Kidney glomerular epithelial cell (primary cell): ENCODE measurements at regions not wholly inside any gene's neighbourhood (a gene's known extent, or its start where the extent isn't known, plus 50 kb on each side); places are given as distances from the start of the nearest gene placed in this dataset.
"Not testable (repeated sequence)": the region's sequence is repeated elsewhere in the genome, so short reads cannot be mapped to it uniquely, and the experiment has no call there.

Source experiments
- DNase-seq: peaks from one replicate; lab custom pipeline; 2025; lab: John Stamatoyannopoulos, UW

DNA sequence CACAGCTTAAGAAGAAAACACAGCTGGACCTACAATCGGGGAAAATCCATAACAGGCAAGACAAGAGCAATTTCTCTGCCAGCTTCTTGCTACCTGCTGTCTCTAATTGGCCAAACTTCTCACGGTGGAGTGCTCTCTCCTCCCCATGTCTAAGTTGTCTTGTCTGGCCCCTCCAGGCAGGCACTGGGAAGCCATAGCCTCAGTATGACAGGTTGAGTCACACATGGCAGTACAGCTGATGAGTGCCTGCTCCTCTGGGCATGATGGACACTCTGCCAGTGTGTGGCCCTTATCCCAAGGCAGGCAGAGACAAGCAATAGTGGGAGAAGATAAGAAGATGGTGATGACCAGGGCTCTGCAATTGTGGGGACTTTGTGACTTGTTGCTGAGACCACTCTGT, 551.8 kb downstream of the DIPK2A start:
- DNase-seq, result no peak

DNA sequence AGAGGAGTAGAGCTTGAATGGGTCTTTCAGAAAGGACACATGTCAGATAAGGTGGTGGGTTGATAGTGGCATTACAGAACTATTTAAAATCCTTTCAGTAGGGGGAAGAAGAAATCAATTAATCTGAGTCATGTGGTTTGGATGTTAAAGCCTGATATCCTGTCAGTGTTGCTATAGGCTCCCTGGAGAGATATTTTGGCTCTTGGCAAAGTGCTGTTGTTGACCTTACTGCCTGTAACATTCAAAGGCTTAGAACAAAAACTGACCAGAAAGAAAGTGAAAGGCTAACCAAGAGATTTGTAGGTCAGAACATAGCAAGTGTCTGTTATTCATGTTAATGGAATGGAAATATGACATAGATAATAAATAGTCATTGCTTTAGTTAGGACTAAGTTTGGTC, 552.9 kb downstream of the DIPK2A start:
- DNase-seq, result no peak

DNA sequence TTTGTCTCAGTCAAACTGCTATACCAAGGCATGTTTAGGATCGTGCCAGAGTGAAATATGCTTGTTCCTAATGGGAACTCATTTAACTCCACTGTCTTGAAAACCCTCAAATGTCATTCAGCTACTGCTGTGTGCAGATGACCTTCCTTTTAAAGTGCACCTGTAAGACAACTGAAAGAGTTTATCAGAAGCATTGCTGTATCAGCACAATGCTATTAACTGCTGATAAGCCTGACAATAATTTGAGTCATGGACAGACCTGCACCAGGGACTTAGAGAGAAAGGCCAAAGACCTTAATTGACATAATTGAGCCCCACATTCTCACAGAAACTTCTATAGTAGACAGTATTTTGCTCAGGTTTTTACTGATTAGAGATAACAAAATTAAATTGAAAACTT, 557.9 kb downstream of the DIPK2A start:
- no peak for DNase-seq

DNA sequence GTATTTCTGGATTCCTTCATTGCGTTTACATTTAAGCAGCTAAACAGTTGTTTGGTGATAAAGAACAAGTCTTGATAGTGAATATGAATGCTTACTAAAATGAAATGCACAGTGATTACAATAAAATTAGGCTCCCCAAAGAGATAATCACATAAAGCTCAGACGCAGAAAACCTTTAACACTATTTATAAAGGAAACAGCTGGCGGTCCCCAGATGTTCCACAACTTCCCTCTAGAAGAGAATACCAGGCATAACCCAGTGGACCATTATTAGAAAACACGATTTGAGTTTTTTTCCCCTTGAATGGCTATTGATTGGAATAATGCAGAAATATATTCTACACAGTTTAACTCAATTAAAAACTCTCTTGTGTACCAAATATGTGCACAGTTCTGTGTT, 573.2 kb downstream of the DIPK2A start:
- no peak for DNase-seq

DNA sequence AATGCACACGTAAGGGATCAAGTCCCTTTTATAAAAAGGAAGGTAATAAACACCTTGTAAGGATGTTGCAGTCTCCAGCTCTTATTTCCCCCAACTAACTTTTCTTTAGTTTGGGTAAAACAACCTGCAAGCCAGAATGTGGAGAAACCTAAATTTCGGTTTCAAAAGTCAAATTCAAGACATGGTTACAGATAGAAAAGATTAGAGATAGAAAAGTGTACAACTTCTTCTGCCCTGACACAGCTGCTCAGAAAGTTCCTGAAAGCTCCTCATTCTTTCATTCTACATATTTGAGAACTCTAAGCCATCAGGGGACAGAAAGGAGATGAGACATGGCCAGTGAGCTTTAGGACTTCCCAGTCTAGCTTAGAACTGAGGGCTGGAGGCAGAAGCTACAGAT, 574.9 kb downstream of the DIPK2A start:
- no peak for DNase-seq

DNA sequence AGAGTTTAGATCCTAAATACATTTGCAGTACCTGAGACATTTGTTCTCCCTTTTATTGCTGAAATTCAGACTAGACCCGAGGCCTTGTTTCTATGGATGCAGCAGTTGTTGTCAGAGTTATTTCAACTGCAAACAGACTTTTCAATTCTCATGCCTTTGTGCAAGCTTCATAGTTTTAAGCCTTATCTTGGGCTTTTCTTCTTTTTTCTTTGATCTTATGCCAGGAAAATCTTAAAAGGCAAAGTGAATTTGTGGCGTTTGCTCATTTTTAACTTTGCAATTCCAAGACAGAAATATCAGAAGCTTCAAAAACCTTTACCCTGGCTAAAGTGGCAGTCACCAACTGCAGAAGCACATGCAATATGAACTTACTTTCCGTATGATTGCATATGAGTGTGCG, 576.7 kb downstream of the DIPK2A start:
- no peak for DNase-seq

DNA sequence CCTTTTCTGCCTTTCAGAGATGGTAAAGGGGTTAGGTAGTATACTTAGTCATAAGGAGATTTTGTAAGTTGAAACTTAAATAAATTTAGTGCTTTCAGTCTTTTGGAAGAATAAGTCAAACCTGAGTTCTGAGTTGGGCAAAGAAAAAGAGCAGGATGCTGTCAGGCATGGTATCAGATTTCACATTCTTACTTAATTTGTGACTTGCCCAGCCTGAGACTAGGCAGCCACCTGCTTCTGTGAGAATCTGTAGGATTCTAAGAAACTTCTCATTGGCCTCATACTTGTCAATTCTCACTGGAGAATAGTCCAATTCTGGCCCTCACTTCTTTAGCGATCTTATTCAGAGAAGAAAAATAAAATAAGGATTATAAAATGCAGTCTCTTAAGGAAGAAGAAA, 577.5 kb downstream of the DIPK2A start:
- DNase-seq, result no peak

DNA sequence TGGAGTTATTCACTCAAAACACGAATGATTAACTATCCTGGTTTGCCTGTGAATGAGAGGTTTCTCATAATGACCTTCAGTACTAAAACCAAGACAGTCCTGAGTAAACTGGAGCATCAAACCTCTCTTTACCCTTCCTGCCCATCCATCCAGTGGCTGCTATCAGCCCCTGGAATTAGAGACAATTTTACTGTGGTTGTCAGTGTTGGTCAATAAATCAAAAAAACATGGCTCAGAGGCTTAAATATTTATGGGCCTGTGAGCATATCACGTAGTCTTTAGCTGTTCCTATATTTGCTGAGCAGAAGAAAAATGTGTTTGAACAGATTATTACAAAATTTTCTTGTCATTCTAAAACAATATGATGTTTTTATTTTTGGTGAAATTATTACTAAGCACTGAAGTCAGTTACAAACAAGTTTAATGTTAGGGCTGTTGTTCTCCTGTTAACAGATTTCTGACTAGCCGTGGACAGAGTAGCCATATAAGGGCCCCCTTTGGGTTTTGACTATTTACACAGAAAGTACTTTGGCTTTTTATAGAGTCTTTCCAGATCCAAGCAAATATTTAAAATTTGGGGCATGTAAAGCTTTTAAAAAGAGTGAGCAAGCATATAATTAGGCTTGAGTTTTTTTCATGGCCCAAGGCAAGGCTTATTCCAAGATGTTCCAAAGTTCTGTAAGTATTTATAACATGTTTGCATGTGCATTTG, 580.9 kb downstream of the DIPK2A start:
- no peak for DNase-seq

DNA sequence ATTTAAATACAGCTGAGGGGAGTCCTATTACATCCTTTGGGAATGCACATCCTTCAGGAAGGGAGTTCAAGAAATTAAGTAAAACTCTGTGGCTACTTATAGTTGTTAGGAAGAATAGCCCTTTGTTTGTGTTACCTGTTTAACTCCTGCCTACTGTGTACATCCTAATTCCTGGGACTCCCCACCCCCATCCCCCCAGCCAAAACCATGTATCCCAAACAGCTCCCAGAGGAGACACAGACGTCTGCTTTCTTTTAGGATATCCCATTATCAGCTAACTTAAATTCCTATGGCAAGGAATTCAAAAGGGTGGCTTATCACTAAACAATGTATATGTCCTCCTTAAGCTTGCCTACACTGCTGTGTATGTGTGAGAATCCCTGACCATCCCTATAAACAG, 581.7 kb downstream of the DIPK2A start:
- DNase-seq, result no peak

DNA sequence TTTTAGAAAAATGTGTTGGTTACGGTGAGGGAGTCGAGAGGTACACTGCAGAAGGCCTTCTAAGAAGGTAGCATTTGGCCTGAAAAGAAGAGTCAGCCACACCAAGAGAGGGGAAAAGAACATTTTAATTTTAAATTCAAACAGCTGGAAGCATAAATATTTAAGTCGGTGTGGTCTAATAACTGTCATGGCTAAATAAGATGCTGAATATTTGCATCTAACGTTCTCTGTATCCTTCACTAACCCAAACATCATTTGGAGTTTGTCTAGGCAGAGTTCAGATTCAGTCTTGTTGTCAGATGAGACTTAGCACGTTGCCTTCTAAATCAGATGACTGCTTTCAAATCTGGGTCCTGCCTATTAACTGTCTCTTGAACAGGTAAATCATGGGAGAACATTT, 583.3 kb downstream of the DIPK2A start:
- no peak for DNase-seq

DNA sequence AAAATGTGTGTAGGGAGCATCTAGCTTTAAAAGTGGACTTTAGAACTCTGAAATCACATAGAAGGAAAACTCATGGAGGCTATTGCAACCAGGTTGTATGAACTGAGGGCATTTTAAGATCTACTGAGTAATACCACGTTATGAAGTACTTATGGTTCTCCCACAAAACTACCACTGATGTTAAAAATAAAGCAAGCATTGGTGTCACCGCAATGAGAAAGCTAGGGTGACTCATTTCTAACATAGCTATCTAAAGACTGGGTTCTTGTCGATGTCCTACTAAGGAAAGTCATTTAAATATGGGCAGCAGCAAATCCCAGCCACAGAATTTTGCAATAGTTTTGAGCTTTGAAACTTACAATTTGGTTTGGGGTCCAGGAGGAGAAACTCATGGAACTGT, 584.8 kb downstream of the DIPK2A start:
- no peak for DNase-seq

DNA sequence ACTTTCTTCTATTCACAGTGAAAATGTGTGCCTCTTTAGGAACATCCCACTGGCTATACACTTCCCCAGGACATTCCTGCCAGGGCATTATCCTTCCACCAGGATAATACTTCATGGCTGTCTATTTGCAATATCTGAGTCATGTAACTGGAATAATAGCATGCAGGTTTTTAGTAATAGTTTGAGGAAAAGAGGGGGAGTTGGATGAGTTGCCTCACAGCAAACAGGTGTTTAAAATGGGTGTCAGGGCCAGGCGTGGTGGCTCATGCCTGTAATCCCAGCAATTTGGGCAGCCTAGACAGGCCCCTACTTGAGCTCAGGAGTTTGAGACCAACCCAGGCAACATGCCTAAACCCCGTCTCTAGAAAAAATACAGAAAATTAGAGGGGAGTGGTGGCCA, 585.9 kb downstream of the DIPK2A start:
- DNase-seq, result no peak

DNA sequence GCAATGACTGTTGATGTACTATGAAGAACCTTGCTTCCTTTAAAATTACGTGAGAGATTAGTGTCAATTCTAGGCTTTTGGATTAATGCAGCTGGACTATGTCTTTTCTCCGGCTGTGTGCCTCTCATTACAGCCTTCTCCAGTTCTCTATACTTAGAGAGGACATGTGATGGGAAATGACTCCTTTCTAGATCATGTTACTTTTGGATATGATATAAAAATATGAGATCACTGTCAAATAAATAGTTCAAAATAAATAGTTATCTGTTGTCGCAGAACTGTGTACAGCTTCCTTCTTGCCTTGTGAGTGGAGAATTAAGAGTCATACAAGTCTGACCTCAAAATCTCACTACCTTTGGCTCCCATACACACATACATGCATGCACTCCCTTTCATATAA, 592.4 kb downstream of the DIPK2A start:
- DNase-seq, result no peak

DNA sequence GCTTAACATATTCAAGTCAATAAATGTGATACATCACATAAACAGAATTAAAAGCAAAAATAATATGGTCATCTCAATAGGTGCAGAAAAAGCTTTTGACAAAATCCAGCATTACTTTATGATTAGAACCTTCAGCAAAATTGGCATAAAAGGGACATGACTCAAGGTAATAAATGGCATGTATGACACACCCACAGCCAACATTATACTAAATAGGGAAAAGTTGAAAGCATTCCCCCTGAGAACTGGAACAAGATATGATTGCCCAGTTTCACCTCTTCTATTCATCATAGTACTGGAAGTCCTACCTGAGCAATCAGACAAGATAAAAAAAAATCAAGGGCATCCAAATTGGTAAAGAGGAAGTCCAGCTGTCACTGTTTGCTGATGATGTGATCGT, 594.7 kb downstream of the DIPK2A start:
- DNase-seq, result no peak

DNA sequence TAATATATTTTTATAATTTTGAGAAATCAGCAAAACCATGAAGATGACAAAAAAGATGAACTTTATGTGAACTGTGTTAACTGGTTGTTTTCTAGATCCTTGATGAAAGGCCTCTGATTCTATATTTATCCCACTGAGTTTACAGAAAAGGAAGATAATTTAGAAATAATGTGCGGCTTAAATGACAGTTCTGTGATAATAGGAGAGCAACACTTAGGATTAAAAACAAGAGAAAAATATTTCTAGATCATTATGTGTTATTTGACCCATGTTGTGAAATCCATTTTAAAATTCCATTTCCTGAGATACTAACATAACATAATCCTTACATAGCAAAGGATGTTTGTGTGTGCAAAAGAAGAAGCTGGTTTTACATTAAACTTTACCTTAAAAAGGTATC, 598.0 kb downstream of the DIPK2A start:
- no peak for DNase-seq

DNA sequence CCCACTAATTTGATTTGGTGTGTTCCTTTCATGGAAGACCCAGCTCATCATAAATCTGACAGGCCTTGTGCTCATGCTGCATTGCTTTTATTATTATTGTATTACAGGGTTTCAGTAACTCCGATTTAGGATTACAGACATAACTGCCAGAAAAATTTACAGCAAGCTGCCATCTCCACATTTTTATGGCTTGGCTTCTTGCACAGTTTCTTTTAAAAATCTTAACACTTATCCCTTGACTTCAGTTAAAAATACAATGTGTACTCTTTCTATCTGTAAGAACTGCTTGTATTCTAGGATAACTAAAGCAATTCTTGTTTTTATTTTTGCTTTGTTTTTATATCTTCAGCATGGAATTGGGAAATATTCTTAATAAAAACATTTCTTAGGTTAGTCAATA, 612.2 kb downstream of the DIPK2A start:
- DNase-seq, result no peak

DNA sequence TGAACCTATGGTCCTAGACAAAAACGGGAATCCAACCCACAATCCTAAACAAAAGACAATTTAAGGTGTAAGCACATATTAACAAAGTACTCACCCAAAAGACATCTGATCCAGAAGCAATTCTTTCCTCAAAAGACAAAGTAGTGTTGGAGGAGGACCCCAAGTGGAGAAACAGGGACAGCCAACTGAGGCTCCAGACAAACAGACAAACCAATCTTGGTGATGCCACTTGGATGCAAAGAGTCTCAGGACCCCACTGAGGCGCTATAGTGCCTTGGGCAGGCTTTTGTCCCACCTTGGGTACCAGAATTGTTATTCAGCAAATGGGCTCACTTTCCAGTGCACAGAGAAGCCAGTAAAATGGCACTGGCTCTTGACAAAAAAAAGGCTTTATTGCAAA, 613.8 kb downstream of the DIPK2A start:
- no peak for DNase-seq

DNA sequence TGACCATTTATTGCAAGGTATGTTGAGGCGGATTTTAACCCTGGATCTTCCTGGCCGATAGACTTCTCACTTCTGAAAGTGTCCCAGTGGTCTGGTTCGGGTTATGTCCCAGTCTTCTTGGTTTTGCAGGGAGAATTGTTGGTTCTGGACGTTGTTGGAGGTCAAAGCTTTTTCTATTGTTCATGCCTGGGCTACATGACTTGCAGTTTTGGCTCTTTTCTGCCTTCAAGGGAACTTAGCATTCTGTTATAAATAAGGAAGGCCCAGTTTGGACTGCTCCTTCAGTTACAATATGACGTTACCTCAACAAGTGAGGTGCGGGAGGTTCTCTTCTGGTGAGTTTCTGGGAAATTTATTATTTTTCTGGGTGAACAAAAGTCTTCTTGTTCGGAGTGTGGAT, 614.3 kb downstream of the DIPK2A start:
- no peak for DNase-seq

DNA sequence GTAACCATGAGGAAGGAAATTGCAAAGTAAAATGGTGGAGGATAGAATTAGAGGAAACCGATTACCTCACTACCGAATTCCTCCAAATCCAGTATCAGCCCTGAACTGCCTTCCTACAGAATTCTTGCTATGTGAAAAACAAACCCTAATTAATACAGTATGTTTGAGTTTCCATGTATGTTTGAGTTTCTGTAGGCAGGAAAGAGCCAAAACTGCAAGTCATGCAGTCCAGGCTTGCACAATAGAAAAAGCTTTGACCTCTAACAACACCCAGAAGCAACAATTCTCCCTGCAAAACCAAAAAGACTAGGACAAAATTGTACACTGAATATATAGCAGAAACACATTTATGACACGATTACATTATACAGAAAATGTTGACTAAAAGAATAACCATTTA, 614.8 kb downstream of the DIPK2A start:
- no peak for DNase-seq

DNA sequence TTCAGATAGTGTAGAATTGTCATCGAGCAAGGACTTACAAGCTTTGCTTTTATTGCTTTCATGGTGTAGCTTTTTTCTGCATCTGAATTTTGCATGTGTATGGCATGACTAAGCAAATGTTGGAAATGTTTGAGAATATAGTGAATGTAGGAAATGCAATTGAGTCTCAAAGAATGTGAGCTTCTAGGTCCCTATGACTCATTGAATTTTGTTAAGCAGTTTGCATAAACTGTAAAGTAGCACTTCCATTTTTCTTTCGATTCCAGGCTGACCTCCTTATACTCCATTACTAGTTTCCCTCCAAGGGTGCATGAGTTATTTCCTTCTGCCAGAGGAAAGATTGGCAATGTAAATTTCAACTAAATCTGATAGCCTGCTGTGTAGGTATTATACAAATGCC, 619.2 kb downstream of the DIPK2A start:
- DNase-seq, result no peak

DNA sequence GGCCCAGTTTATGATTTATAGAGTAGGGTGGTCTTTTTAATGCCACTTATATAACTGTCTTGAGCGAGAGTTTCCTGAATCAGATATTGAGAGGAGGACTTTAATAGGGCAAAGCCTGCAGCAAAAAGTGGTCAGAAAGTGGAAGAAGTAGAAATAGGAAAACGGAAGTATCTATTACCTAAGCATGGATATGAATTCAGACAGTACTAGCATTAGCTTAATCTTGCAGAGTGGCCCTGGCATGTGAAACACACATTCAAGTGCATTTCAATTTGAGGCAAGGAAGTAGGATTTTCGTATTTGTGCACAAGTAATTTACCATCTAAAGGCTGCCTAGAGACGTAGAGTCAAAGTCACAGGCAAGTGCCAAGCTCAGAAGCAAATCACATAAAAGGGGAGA, 622.3 kb downstream of the DIPK2A start:
- DNase-seq, result no peak

DNA sequence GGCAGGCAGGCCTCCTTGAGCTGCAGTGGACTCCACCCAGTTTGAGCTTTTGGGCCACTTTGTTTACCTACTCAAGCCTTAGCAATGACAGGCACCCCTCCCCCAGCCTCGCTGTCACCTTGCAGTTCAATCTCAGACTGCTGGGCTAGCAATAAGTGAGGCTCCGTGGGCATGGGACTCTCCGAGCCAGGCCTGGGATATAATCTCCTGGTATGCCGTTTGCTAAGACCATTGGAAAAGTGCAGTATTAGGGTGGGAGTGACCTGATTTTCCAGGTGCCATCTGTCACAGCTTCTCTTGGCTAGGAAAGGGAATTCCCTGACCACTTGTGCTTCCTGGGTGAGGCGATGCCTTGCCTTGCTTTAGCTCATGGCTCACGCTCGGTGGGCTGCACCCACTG, 648.6 kb downstream of the DIPK2A start:
- DNase-seq, result not testable (repeated sequence)

DNA sequence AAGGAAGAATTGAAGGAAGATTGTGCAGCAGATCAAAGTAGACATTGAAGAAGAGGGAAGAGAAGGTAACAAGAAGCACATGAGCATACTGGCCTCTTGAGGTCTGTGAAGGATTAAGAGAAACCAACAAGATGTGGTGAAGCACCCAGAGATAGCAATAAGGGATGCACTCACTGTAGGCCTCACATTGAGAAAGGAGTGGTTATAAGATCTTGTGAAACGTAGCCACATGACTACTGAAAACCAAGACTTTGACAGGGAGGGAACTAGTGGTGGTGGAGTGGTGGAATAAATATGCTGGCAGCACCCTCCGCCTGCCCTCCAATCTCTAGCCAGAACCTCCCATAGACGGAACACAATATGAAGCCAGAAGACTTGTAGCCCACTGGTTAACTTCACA, 651.2 kb downstream of the DIPK2A start:
- DNase-seq, result no peak

DNA sequence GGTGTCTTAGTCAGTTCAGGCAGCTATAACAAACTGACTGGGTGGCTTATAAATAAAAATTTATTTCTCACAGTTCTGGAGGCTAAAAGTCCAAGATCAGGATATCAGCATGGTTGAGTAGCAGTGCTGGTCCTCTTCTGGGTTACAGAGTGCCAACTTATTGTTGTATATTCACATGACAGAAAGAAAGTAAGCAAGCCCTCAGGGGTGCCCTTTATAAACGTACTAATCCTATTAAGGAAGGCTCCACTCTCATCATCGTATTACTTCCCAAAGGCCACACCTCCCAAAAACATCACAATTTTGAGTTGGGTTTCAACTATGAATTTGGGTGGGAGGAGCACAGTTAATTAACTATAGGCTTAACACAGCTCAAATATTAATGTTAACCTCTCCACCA, 653.0 kb downstream of the DIPK2A start:
- DNase-seq, result no peak

DNA sequence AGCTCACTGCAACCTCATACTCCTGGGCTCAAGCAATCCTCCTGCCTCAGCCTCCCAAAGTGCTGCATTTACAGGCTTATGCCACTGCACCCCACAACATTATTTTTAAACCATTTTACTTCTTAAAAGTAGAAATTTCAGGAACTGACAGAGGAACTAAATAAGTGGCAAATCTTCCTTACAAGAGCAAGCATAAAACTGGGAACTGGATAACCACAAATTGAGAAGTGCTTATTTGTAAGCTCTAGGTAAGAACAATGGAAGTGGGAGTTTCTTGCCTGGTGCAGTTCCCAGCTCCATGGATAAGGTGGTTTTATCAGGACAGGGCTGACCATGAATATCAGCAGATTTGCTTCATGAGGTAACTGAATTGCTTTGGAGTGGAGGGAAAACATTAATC, 655.2 kb downstream of the DIPK2A start:
- no peak for DNase-seq
